CD8-positive, alpha-beta memory T cell (primary cell): ENCODE measurements at regions not wholly inside any gene's neighbourhood (a gene's known extent, or its start where the extent isn't known, plus 50 kb on each side); places are given as distances from the start of the nearest gene placed in this dataset.
"Not testable (repeated sequence)": the region's sequence is repeated elsewhere in the genome, so short reads cannot be mapped to it uniquely, and the experiment has no call there.

Experiments
- CTCF ChIA-PET: fragments of 350-600 bp; sonication (Branson Sonifier 250); formaldehyde crosslinking; loops from one replicate; lab custom pipeline; 2021; ENCODE audit warnings: antibody characterized with exemption; lab: Charles Lee
- POLR2A ChIA-PET: fragments of 350-600 bp; sonication (Branson Sonifier 250); formaldehyde crosslinking; loops from one replicate; lab custom pipeline; 2021; ENCODE audit warnings: antibody characterized with exemption; lab: Charles Lee
- DNase-seq, 5 donors: peaks; one replicate each; pipeline versions ENCODE4 v3.0.0 to v3.0.0-alpha.2; 2020 to 2022; ENCODE audit warnings: mixed read lengths in 1 of 5
- H3K27ac ChIP-seq: one replicate; pipeline ENCODE4 v1.7.0; 2013; ENCODE audit warnings: low read depth, mild to moderate bottlenecking, low read length, moderate library complexity
- H3K27me3 ChIP-seq: 2 replicates; pipeline ENCODE4 v1.7.0; 2013; ENCODE audit warnings: low read length, mild to moderate bottlenecking; ENCODE audit not compliant: insufficient read depth, poor library complexity, severe bottlenecking
- H3K36me3 ChIP-seq: 2 replicates; pipeline ENCODE4 v1.7.0; 2013; ENCODE audit warnings: mild to moderate bottlenecking, low read length, moderate library complexity; ENCODE audit not compliant: insufficient read depth
- H3K4me1 ChIP-seq: 2 replicates; pipeline ENCODE4 v1.7.0; 2013; ENCODE audit warnings: mild to moderate bottlenecking, low read length, moderate library complexity; ENCODE audit not compliant: insufficient read depth
- H3K4me3 ChIP-seq: 2 replicates; pipeline ENCODE4 v1.7.0; 2013; ENCODE audit warnings: mild to moderate bottlenecking, low read length
- H3K9me3 ChIP-seq: 2 replicates; pipeline ENCODE4 v1.7.0; 2013; ENCODE audit warnings: mild to moderate bottlenecking, low read length
- H3K27ac Mint-ChIP-seq, 8 donors: one replicate each; pipeline ENCODE4 v1.8.0; 2020 to 2021; ENCODE audit warnings: mixed read lengths in 8 of 8, mild to moderate bottlenecking in 6 of 8, inconsistent platforms in 3 of 8, moderate library complexity in 3 of 8
- H3K27me3 Mint-ChIP-seq, 2 donors: one replicate each; pipeline ENCODE4 v1.8.0; 2020 to 2021; ENCODE audit warnings: mixed read lengths in 2 of 2, mild to moderate bottlenecking in 1 of 2, moderate library complexity in 1 of 2
- H3K36me3 Mint-ChIP-seq, 3 donors: one replicate each; pipeline ENCODE4 v1.8.0; 2020 to 2021; ENCODE audit warnings: mixed read lengths in 3 of 3, inconsistent platforms in 1 of 3, mild to moderate bottlenecking in 1 of 3
- H3K4me1 Mint-ChIP-seq, 3 donors: one replicate each; pipeline ENCODE4 v1.8.0; 2020 to 2021; ENCODE audit warnings: mixed read lengths in 3 of 3, inconsistent platforms in 1 of 3, mild to moderate bottlenecking in 1 of 3
- H3K4me3 Mint-ChIP-seq, 7 donors: one replicate each; pipeline ENCODE4 v1.8.0; 2020 to 2021; ENCODE audit warnings: mixed read lengths in 7 of 7, mild to moderate bottlenecking in 6 of 7, moderate library complexity in 4 of 7, inconsistent platforms in 2 of 7
- H3K9me3 Mint-ChIP-seq, 5 donors: one replicate each; pipeline ENCODE4 v1.8.0; 2020 to 2022; ENCODE audit warnings: mixed read lengths in 5 of 5, mild to moderate bottlenecking in 3 of 5, moderate library complexity in 2 of 5, inconsistent platforms in 1 of 5

GRCh38 chr22:26951139-26951538 is 293.8 kb downstream of the MIAT start:
- DNase-seq, POLR2A ChIA-PET, H3K27me3 ChIP-seq, H3K4me3 Mint-ChIP-seq, H3K4me1 Mint-ChIP-seq, H3K36me3 Mint-ChIP-seq, H3K36me3 ChIP-seq, H3K9me3 ChIP-seq, H3K4me1 ChIP-seq, H3K27ac ChIP-seq, H3K4me3 ChIP-seq, H3K9me3 Mint-ChIP-seq, H3K27ac Mint-ChIP-seq, CTCF ChIA-PET: not testable (repeated sequence)
- peaks cover 17 to 58% of the 10 kb centered on the region in 2 donors for H3K27me3 Mint-ChIP-seq

DNA sequence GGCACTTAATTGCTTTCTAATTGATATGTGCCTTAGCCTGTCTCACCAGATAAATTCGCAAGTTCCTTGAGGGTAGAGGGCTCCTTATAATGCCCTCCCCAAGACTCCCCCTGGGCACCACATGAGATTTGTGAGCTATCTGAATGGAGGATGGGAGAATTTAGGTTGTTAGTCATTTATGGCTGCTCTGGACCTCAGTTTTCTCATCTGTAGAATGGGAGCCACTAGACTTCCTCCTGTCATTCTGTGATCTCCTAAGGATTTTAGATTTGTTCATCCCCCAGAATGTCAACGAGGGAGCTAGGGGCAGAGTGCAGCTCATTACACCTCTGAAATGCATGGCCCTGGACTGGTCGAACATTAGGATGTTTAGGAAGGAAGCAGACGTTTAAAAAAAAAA is 294.6 kb downstream of the MIAT start:
- Mint-ChIP-seq H3K36me3 (peaks cover 0 to 2% (median 0%) of the 10 kb centered on the region in 3 donors), H3K27me3 (peaks cover 23 to 58% of the 10 kb centered on the region in 2 donors), H3K9me3 (peaks cover 0 to 2% (median 0%) of the 10 kb centered on the region in 5 donors), H3K4me3 (no peak overlapping the region), H3K4me1 (no peaks in the 10 kb centered on the region), H3K27ac (no peak overlapping the region)
- Histone ChIP-seq H3K4me1 (no peaks in the 10 kb centered on the region), H3K9me3 (no peaks in the 10 kb centered on the region), H3K27ac (no peak overlapping the region), H3K27me3 (peaks cover 3% of the 10 kb centered on the region), H3K36me3 (no peaks in the 10 kb centered on the region), H3K4me3 (no peak overlapping the region)
- no peak for DNase-seq
- CTCF ChIA-PET: no interaction called here
- POLR2A ChIA-PET: no interaction called here

- Histone ChIP-seq H3K4me1 (no peaks in the 10 kb centered on the region), H3K27me3 (peaks cover 3% of the 10 kb centered on the region), H3K4me3 (no peak overlapping the region), H3K27ac (no peak overlapping the region), H3K9me3 (no peaks in the 10 kb centered on the region), H3K36me3 (no peaks in the 10 kb centered on the region)
- H3K9me3 Mint-ChIP-seq: peaks cover 0 to 2% (median 0%) of the 10 kb centered on the region in 5 donors
- DNase-seq: no peak
- no peaks in the 10 kb centered on the region for H3K4me1 Mint-ChIP-seq
- CTCF ChIA-PET: no interaction called here
- H3K36me3 Mint-ChIP-seq: peaks cover 0 to 2% (median 0%) of the 10 kb centered on the region in 3 donors
- POLR2A ChIA-PET: no interaction called here
- H3K27ac Mint-ChIP-seq: peak overlapping the region in 1 of 8 donors; percentile 82
- peaks cover 24 to 57% of the 10 kb centered on the region in 2 donors for H3K27me3 Mint-ChIP-seq
- H3K4me3 Mint-ChIP-seq: no peak overlapping the region
These were observed 295.1 kb downstream of the MIAT start for GRCh38 chr22:26952451-26953011.

- CTCF ChIA-PET: no interaction called here
- no peaks in the 10 kb centered on the region for H3K36me3 ChIP-seq
- Mint-ChIP-seq H3K9me3 (peaks cover 0 to 2% (median 0%) of the 10 kb centered on the region in 5 donors), H3K4me1 (no peaks in the 10 kb centered on the region), H3K36me3 (peaks cover 0 to 4% (median 2%) of the 10 kb centered on the region in 3 donors), H3K27me3 (peaks cover 24 to 53% of the 10 kb centered on the region in 2 donors), H3K4me3 (no peak overlapping the region), H3K27ac (no peak overlapping the region)
- H3K9me3 ChIP-seq: no peaks in the 10 kb centered on the region
- H3K4me1 ChIP-seq: no peaks in the 10 kb centered on the region
- no peak overlapping the region for H3K27ac ChIP-seq
- no peak for DNase-seq
- peaks cover 3% of the 10 kb centered on the region for H3K27me3 ChIP-seq
- no peak overlapping the region for H3K4me3 ChIP-seq
- POLR2A ChIA-PET: no interaction called here
These were observed 295.9 kb downstream of the MIAT start for GRCh38 chr22:26953012-26953883.

DNA sequence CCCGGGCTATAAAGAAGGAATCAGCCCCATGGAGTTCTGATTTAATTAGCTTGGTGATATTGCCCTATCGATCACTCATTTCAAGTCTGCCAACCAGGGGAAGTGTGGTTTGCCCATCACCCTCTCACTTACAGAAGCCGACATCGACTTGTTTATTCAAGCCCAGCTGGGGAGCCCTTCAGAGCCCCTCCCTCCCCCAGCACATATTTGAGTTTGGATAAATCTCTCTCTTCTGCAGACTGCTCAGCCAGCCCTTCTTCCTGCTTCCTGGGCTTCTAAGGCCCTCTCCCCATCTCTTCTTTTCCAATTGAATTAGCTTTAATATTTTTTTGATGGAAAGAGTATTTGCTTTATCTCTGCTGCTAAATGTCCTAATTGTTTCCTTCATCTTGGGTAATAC is 299.0 kb downstream of the MIAT start:
- Histone ChIP-seq H3K27me3 (peaks cover 3% of the 10 kb centered on the region), H3K27ac (no peak overlapping the region), H3K4me3 (no peak overlapping the region), H3K36me3 (no peaks in the 10 kb centered on the region), H3K9me3 (no peaks in the 10 kb centered on the region), H3K4me1 (no peaks in the 10 kb centered on the region)
- Mint-ChIP-seq H3K4me1 (no peaks in the 10 kb centered on the region), H3K9me3 (peaks cover 0 to 2% (median 0%) of the 10 kb centered on the region in 5 donors), H3K4me3 (no peak overlapping the region), H3K27me3 (peaks cover 32 to 63% of the 10 kb centered on the region in 2 donors), H3K27ac (no peak overlapping the region), H3K36me3 (peaks cover 0 to 4% (median 4%) of the 10 kb centered on the region in 3 donors)
- ChIA-PET POLR2A (no interaction called here), CTCF (no interaction called here)
- no peak for DNase-seq

- H3K4me3 Mint-ChIP-seq: no peak overlapping the region
- Histone ChIP-seq H3K36me3 (no peaks in the 10 kb centered on the region), H3K27ac (no peak overlapping the region), H3K9me3 (no peaks in the 10 kb centered on the region), H3K4me3 (no peak overlapping the region), H3K27me3 (peaks cover 3% of the 10 kb centered on the region), H3K4me1 (no peaks in the 10 kb centered on the region)
- no peak overlapping the region for H3K27ac Mint-ChIP-seq
- no peak for DNase-seq
- ChIA-PET POLR2A (no interaction called here), CTCF (no interaction called here)
- H3K4me1 Mint-ChIP-seq: no peaks in the 10 kb centered on the region
- H3K36me3 Mint-ChIP-seq: peaks cover 0 to 4% (median 4%) of the 10 kb centered on the region in 3 donors
- no peaks in the 10 kb centered on the region for H3K9me3 Mint-ChIP-seq
- peaks cover 28 to 55% of the 10 kb centered on the region in 2 donors for H3K27me3 Mint-ChIP-seq
These were observed 299.8 kb downstream of the MIAT start for GRCh38 chr22:26957176-26957575.

- Histone ChIP-seq H3K36me3 (no peaks in the 10 kb centered on the region), H3K27ac (no peak overlapping the region), H3K27me3 (peaks cover 3% of the 10 kb centered on the region), H3K4me1 (no peaks in the 10 kb centered on the region), H3K4me3 (no peak overlapping the region), H3K9me3 (no peaks in the 10 kb centered on the region)
- POLR2A ChIA-PET: no interaction called here
- Mint-ChIP-seq H3K27ac (no peak overlapping the region), H3K36me3 (peaks cover 0 to 4% (median 4%) of the 10 kb centered on the region in 3 donors), H3K9me3 (no peaks in the 10 kb centered on the region), H3K27me3 (peaks cover 22 to 52% of the 10 kb centered on the region in 2 donors), H3K4me3 (no peak overlapping the region), H3K4me1 (no peaks in the 10 kb centered on the region)
- no peak for DNase-seq
- CTCF ChIA-PET: no interaction called here
These were observed 300.5 kb downstream of the MIAT start for GRCh38 chr22:26957897-26958296.

DNA sequence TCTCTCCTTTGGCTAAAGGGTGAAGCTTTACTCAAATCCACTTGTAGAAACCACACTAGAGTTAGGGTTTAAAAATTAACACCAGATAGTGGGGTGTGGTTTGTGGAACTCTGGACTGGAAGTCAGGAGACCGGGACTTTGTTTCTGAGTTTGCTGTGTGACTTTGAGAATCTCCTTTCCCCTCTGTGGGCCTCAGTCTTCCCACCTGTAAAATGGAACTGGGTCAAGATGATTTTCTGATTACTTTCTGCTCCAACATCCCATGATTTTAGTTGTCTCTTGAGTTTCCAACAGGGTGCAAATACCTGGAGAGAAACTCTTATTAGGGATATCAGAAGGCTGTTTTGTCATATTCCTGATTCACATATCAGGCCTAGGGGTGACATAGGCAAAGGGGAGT is 301.0 kb downstream of the MIAT start:
- Mint-ChIP-seq H3K4me3 (no peak overlapping the region), H3K27me3 (peaks cover 22 to 48% of the 10 kb centered on the region in 2 donors), H3K36me3 (peaks cover 0 to 4% (median 4%) of the 10 kb centered on the region in 3 donors), H3K4me1 (no peaks in the 10 kb centered on the region), H3K27ac (no peak overlapping the region), H3K9me3 (no peaks in the 10 kb centered on the region)
- Histone ChIP-seq H3K27ac (no peak overlapping the region), H3K4me3 (no peak overlapping the region), H3K36me3 (no peaks in the 10 kb centered on the region), H3K9me3 (no peaks in the 10 kb centered on the region), H3K27me3 (peaks cover 3% of the 10 kb centered on the region), H3K4me1 (no peaks in the 10 kb centered on the region)
- CTCF ChIA-PET: no interaction called here
- no peak for DNase-seq
- POLR2A ChIA-PET: no interaction called here
